ELR (cell line): ENCODE measurements at regions not wholly inside any gene's neighbourhood (a gene's known extent, or its start where the extent isn't known, plus 50 kb on each side); places are given as distances from the start of the nearest gene placed in this dataset.
"Not testable (repeated sequence)": the region's sequence is repeated elsewhere in the genome, so short reads cannot be mapped to it uniquely, and the experiment has no call there.

Experiments used
- DNase-seq: peaks from one replicate; pipeline ENCODE4 v3.0.0-alpha.2; 2015; ENCODE audit warnings: low read depth

- DNase-seq = not testable (repeated sequence)
Observed at GRCh38 chr7:5121256-5121655, 68.8 kb upstream of the WIPI2 start.

- not testable (repeated sequence) for DNase-seq
Observed at GRCh38 chr7:5131238-5131637, 58.8 kb upstream of the WIPI2 start.

GRCh38 chr7:5132539-5132938 lies 57.5 kb upstream of the WIPI2 start:
- DNase-seq = no peak

GRCh38 chr7:5139998-5140397 lies 50.0 kb upstream of the WIPI2 start:
- peak; percentile 50 for DNase-seq
